ENCODE measurements at regions not wholly inside any gene's neighbourhood (a gene's known extent, or its start where the extent isn't known, plus 50 kb on each side); places are given as distances from the start of the nearest gene placed in this dataset.
A peak's percentile ranks its signal among the peaks of the same experiment; 100 is the strongest.

- H3K4me1 ChIP-seq (ENCODE audit: control insufficient read depth, insufficient read depth, low read length): peaks cover 11% of the 10 kb centered on the region
- peak; percentile 17 for DNase-seq (ENCODE audit: low read depth)
- no peaks in the 10 kb centered on the region for H3K9me3 ChIP-seq (ENCODE audit: control insufficient read depth, low read length)
- no peak overlapping the region for H3K9ac ChIP-seq (ENCODE audit: low read length)
- no peak overlapping the region for H3K4me3 ChIP-seq (ENCODE audit: low read length)
- no peaks in the 10 kb centered on the region for H3K36me3 ChIP-seq (ENCODE audit: control insufficient read depth, insufficient read depth, low read length, severe bottlenecking)
- peaks cover 44% of the 10 kb centered on the region for H3K27me3 ChIP-seq (replicated peaks; ENCODE audit: control insufficient read depth, insufficient read depth, low read length)
Observed at GRCh38 chr2:38446906-38447561, 70.0 kb upstream of the ATL2 start.

GRCh38 chr2:38446418-38446817, 69.3 kb upstream of the ATL2 start:
- Histone ChIP-seq H3K36me3 (ENCODE audit: control insufficient read depth, insufficient read depth, low read length, severe bottlenecking) (no peaks in the 10 kb centered on the region), H3K4me3 (ENCODE audit: low read length) (no peak overlapping the region), H3K4me1 (ENCODE audit: control insufficient read depth, insufficient read depth, low read length) (peaks cover 11% of the 10 kb centered on the region), H3K27me3 (replicated peaks; ENCODE audit: control insufficient read depth, insufficient read depth, low read length) (peaks cover 46% of the 10 kb centered on the region), H3K9me3 (ENCODE audit: control insufficient read depth, low read length) (no peaks in the 10 kb centered on the region), H3K9ac (ENCODE audit: low read length) (no peak overlapping the region)
- DNase-seq (ENCODE audit: low read depth): peak; percentile 10

GRCh38 chr2:38444247-38444646, 67.2 kb upstream of the ATL2 start:
- no peak overlapping the region for H3K9ac ChIP-seq (ENCODE audit: low read length)
- no peak overlapping the region for H3K4me3 ChIP-seq (ENCODE audit: low read length)
- no peak for DNase-seq (ENCODE audit: low read depth)
- H3K9me3 ChIP-seq (ENCODE audit: control insufficient read depth, low read length): no peaks in the 10 kb centered on the region
- H3K36me3 ChIP-seq (ENCODE audit: control insufficient read depth, insufficient read depth, low read length, severe bottlenecking): no peaks in the 10 kb centered on the region
- peaks cover 11% of the 10 kb centered on the region for H3K4me1 ChIP-seq (ENCODE audit: control insufficient read depth, insufficient read depth, low read length)
- H3K27me3 ChIP-seq (replicated peaks; ENCODE audit: control insufficient read depth, insufficient read depth, low read length): peaks cover 46% of the 10 kb centered on the region

GRCh38 chr2:38442643-38443541, 65.8 kb upstream of the ATL2 start:
- peaks cover 11% of the 10 kb centered on the region for H3K4me1 ChIP-seq (ENCODE audit: control insufficient read depth, insufficient read depth, low read length)
- no peaks in the 10 kb centered on the region for H3K9me3 ChIP-seq (ENCODE audit: control insufficient read depth, low read length)
- no peak overlapping the region for H3K4me3 ChIP-seq (ENCODE audit: low read length)
- H3K9ac ChIP-seq (ENCODE audit: low read length): no peak overlapping the region
- DNase-seq (ENCODE audit: low read depth): peak; percentile 14
- H3K27me3 ChIP-seq (replicated peaks; ENCODE audit: control insufficient read depth, insufficient read depth, low read length): peaks cover 39% of the 10 kb centered on the region
- H3K36me3 ChIP-seq (ENCODE audit: control insufficient read depth, insufficient read depth, low read length, severe bottlenecking): no peaks in the 10 kb centered on the region

- Histone ChIP-seq H3K4me3 (ENCODE audit: low read length) (no peak overlapping the region), H3K9me3 (ENCODE audit: control insufficient read depth, low read length) (no peaks in the 10 kb centered on the region), H3K9ac (ENCODE audit: low read length) (no peak overlapping the region), H3K36me3 (ENCODE audit: control insufficient read depth, insufficient read depth, low read length, severe bottlenecking) (no peaks in the 10 kb centered on the region), H3K27me3 (replicated peaks; ENCODE audit: control insufficient read depth, insufficient read depth, low read length) (peaks cover 26% of the 10 kb centered on the region), H3K4me1 (ENCODE audit: control insufficient read depth, insufficient read depth, low read length) (peaks cover 5% of the 10 kb centered on the region)
- DNase-seq (ENCODE audit: low read depth): no peak
Observed at GRCh38 chr2:38441346-38441745, 64.3 kb upstream of the ATL2 start.

- Histone ChIP-seq H3K9me3 (ENCODE audit: control insufficient read depth, low read length) (no peaks in the 10 kb centered on the region), H3K27me3 (replicated peaks; ENCODE audit: control insufficient read depth, insufficient read depth, low read length) (peaks cover 29% of the 10 kb centered on the region), H3K9ac (ENCODE audit: low read length) (no peak overlapping the region), H3K4me1 (ENCODE audit: control insufficient read depth, insufficient read depth, low read length) (peaks cover 5% of the 10 kb centered on the region), H3K4me3 (ENCODE audit: low read length) (no peak overlapping the region), H3K36me3 (ENCODE audit: control insufficient read depth, insufficient read depth, low read length, severe bottlenecking) (no peaks in the 10 kb centered on the region)
- DNase-seq (ENCODE audit: low read depth): no peak
Observed at GRCh38 chr2:38440655-38441054, 63.6 kb upstream of the ATL2 start.

- peaks cover 5% of the 10 kb centered on the region for H3K4me1 ChIP-seq (ENCODE audit: control insufficient read depth, insufficient read depth, low read length)
- H3K9me3 ChIP-seq (ENCODE audit: control insufficient read depth, low read length): no peaks in the 10 kb centered on the region
- peaks cover 31% of the 10 kb centered on the region for H3K27me3 ChIP-seq (replicated peaks; ENCODE audit: control insufficient read depth, insufficient read depth, low read length)
- H3K36me3 ChIP-seq (ENCODE audit: control insufficient read depth, insufficient read depth, low read length, severe bottlenecking): no peaks in the 10 kb centered on the region
- DNase-seq (ENCODE audit: low read depth): no peak
- H3K9ac ChIP-seq (ENCODE audit: low read length): no peak overlapping the region
- no peak overlapping the region for H3K4me3 ChIP-seq (ENCODE audit: low read length)
Observed at GRCh38 chr2:38439863-38440262, 62.8 kb upstream of the ATL2 start.

GRCh38 chr2:38438883-38439612, 62.0 kb upstream of the ATL2 start:
- no peak overlapping the region for H3K9ac ChIP-seq (ENCODE audit: low read length)
- H3K4me1 ChIP-seq (ENCODE audit: control insufficient read depth, insufficient read depth, low read length): peaks cover 1% of the 10 kb centered on the region
- no peak for DNase-seq (ENCODE audit: low read depth)
- H3K9me3 ChIP-seq (ENCODE audit: control insufficient read depth, low read length): no peaks in the 10 kb centered on the region
- no peaks in the 10 kb centered on the region for H3K36me3 ChIP-seq (ENCODE audit: control insufficient read depth, insufficient read depth, low read length, severe bottlenecking)
- H3K27me3 ChIP-seq (replicated peaks; ENCODE audit: control insufficient read depth, insufficient read depth, low read length): peaks cover 31% of the 10 kb centered on the region
- no peak overlapping the region for H3K4me3 ChIP-seq (ENCODE audit: low read length)

GRCh38 chr2:38438133-38438882, 61.2 kb upstream of the ATL2 start:
- DNase-seq (ENCODE audit: low read depth): no peak
- Histone ChIP-seq H3K9me3 (ENCODE audit: control insufficient read depth, low read length) (no peaks in the 10 kb centered on the region), H3K4me3 (ENCODE audit: low read length) (no peak overlapping the region), H3K27me3 (replicated peaks; ENCODE audit: control insufficient read depth, insufficient read depth, low read length) (peaks cover 31% of the 10 kb centered on the region), H3K36me3 (ENCODE audit: control insufficient read depth, insufficient read depth, low read length, severe bottlenecking) (no peaks in the 10 kb centered on the region), H3K9ac (ENCODE audit: low read length) (no peak overlapping the region), H3K4me1 (ENCODE audit: control insufficient read depth, insufficient read depth, low read length) (peaks cover 8% of the 10 kb centered on the region)

GRCh38 chr2:38436227-38436664, 59.2 kb upstream of the ATL2 start:
- H3K36me3 ChIP-seq (ENCODE audit: control insufficient read depth, insufficient read depth, low read length, severe bottlenecking): no peaks in the 10 kb centered on the region
- H3K4me1 ChIP-seq (ENCODE audit: control insufficient read depth, insufficient read depth, low read length): peaks cover 18% of the 10 kb centered on the region
- no peak overlapping the region for H3K4me3 ChIP-seq (ENCODE audit: low read length)
- DNase-seq (ENCODE audit: low read depth): no peak
- H3K9ac ChIP-seq (ENCODE audit: low read length): no peak overlapping the region
- H3K9me3 ChIP-seq (ENCODE audit: control insufficient read depth, low read length): no peaks in the 10 kb centered on the region
- H3K27me3 ChIP-seq (replicated peaks; ENCODE audit: control insufficient read depth, insufficient read depth, low read length): peaks cover 17% of the 10 kb centered on the region

Measured in adipocyte (in vitro differentiated cells).